Skeletal muscle tissue (tissue), 3 donors: ENCODE measurements at regions not wholly inside any gene's neighbourhood (a gene's known extent, or its start where the extent isn't known, plus 50 kb on each side); places are given as distances from the start of the nearest gene placed in this dataset.

Experiments used
- H3K27ac ChIP-seq: one replicate; pipeline ENCODE4 v1.7.0; 2013; ENCODE audit warnings: mild to moderate bottlenecking, low read depth, low read length, inconsistent platforms
- H3K27me3 ChIP-seq, 3 donors: one replicate each; pipeline ENCODE4 v1.7.0; 2013; ENCODE audit warnings: low read length in 3 of 3; ENCODE audit not compliant: control insufficient read depth in 3 of 3, insufficient read depth in 3 of 3
- H3K36me3 ChIP-seq, 3 donors: one replicate each; pipeline ENCODE4 v1.7.0; 2013; ENCODE audit warnings: low read length in 3 of 3; ENCODE audit not compliant: control insufficient read depth in 3 of 3, insufficient read depth in 3 of 3
- H3K4me1 ChIP-seq, 3 donors: one replicate each; pipeline ENCODE4 v1.7.0; 2013; ENCODE audit warnings: low read length in 3 of 3, mild to moderate bottlenecking in 3 of 3; ENCODE audit not compliant: control insufficient read depth in 3 of 3, insufficient read depth in 3 of 3
- H3K4me3 ChIP-seq, 3 donors: one replicate each; pipeline ENCODE4 v1.7.0; 2013; ENCODE audit warnings: low read length in 3 of 3
- H3K9ac ChIP-seq, 3 donors: one replicate each; pipeline ENCODE4 v1.7.0; 2013; ENCODE audit warnings: low read length in 3 of 3, mild to moderate bottlenecking in 3 of 3, moderate library complexity in 2 of 3, low read depth in 1 of 3
- H3K9me3 ChIP-seq, 3 donors: one replicate each; pipeline ENCODE4 v1.7.0; 2013; ENCODE audit warnings: low read length in 3 of 3; ENCODE audit not compliant: control insufficient read depth in 3 of 3
- donor health status: Osteomylitis.

DNA sequence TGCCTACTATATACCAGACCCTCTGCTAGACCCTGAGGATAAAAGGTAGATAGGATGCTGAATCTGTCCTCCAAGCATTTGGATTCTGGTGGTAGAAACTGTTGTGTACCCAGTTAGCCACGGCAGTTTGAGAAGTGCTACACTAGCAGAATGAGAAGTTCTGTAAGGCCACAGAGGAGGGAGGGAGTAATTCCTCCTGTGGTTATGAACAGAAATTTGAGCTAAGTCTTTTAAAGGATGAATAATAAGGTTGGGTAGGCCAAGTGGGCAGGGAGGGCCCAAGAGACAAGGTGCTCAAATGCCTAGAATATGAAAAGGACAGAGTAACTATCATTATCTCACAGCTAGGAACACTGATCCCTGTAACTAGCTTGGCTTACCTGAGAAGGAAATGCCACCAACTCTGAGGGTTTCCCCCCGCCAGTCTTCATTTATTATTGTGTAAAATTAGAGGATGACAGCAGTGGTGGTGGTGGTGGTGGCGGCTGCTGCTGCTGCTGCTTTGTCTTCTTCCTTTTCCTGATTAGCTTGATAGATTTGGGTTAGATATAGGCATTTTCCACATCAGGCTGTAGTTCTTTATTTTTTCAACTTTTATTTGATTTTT, 243.3 kb downstream of the PRL start:
- Histone ChIP-seq H3K9me3 (no peaks in the 10 kb centered on the region), H3K9ac (no peak overlapping the region), H3K27me3 (no peaks in the 10 kb centered on the region), H3K27ac (no peak overlapping the region), H3K4me3 (no peak overlapping the region), H3K36me3 (no peaks in the 10 kb centered on the region), H3K4me1 (peaks cover 0 to 3% (median 0%) of the 10 kb centered on the region in 3 donors)

DNA sequence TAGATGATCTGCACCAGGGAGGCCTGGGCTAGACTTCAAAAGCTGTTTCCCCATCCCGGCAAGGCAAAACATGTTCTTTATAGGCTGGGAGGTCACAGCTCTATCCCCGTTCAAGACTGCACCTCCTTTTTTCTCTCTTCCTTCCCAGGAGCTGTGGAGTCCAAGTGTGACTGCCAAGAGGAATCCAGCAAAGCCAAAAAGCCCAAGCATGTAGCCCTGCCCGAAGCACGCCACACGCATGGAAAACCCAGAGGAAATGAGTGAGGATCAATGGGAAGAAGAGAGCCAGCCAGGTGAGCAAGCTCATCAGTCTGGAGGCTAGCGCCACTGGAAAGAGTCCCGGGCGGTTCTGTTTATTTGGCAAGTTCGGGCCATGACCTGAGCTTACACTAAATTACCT, 240.4 kb downstream of the PRL start:
- no peak overlapping the region for H3K4me3 ChIP-seq
- peaks cover 0 to 3% (median 0%) of the 10 kb centered on the region in 3 donors for H3K4me1 ChIP-seq
- H3K36me3 ChIP-seq, result no peaks in the 10 kb centered on the region
- no peaks in the 10 kb centered on the region for H3K27me3 ChIP-seq
- no peak overlapping the region for H3K27ac ChIP-seq
- H3K9ac ChIP-seq, result no peak overlapping the region
- no peaks in the 10 kb centered on the region for H3K9me3 ChIP-seq

DNA sequence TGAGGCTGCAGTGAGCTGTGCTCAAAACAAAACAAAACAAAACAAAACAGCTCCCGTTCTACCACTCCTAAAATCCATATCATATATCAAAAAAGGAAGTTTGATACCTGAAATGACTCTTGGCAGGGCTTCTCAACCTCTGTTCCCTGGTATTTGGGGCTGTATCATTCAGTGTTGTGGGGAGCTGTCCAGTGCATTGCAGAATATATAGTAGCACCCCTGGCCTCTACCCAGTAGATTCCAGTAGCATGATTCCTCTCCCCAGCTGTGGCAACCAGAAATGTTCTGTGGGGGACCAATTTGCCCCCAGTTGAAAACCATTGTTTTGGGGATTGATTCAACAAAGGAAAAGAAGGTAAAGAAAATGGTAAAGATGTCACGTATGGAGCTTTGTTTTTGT, 238.9 kb downstream of the PRL start:
- no peaks in the 10 kb centered on the region for H3K27me3 ChIP-seq
- H3K27ac ChIP-seq, result no peak overlapping the region
- H3K36me3 ChIP-seq, result no peaks in the 10 kb centered on the region
- no peaks in the 10 kb centered on the region for H3K9me3 ChIP-seq
- H3K4me3 ChIP-seq, result no peak overlapping the region
- H3K4me1 ChIP-seq, result peaks cover 0 to 3% (median 0%) of the 10 kb centered on the region in 3 donors
- no peak overlapping the region for H3K9ac ChIP-seq

DNA sequence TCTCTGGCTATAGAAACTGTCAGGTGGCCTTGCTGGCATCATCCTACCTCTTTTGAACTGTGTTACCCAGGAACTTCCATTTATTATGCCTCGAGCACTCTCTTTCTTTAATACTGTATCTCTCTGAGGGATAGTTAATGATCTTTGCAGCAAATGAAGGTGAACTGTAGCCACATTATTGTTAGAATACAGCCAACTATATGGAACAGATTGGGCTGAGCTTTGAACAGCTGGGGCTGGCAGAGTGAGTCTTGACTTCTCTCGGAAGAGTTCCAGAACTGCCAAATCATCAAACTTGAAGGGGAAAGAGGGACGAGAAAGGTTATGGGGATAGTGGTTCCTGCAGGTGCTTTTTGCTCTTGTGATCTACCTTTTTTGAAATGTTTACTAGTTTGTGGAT, 237.7 kb downstream of the PRL start:
- Histone ChIP-seq H3K4me1 (peaks cover 0 to 4% (median 3%) of the 10 kb centered on the region in 3 donors), H3K27me3 (no peaks in the 10 kb centered on the region), H3K9me3 (no peaks in the 10 kb centered on the region), H3K4me3 (no peak overlapping the region), H3K27ac (no peak overlapping the region), H3K36me3 (no peaks in the 10 kb centered on the region), H3K9ac (no peak overlapping the region)

DNA sequence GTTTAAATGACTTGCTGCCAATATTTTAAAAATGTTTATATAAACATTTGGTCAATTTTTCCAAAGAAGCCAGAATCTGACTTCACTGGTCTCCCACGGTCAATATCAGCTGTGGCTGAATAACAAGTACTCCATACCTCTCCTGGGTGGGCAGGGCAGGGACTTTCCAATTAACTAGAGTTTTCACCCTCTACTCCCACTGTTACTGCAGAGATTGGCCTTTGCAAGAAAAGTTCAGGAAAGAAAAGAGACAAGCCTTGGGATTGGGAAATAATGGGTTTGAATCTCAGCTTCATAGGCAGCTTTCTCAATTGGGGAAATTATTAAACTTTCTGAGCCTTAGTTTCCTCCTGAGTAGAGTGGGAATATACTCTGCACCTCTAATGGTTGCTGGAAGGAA, 236.9 kb downstream of the PRL start:
- H3K27me3 ChIP-seq, result no peaks in the 10 kb centered on the region
- H3K27ac ChIP-seq, result no peak overlapping the region
- H3K9ac ChIP-seq, result no peak overlapping the region
- no peaks in the 10 kb centered on the region for H3K36me3 ChIP-seq
- peaks cover 0 to 4% (median 3%) of the 10 kb centered on the region in 3 donors for H3K4me1 ChIP-seq
- H3K9me3 ChIP-seq, result no peaks in the 10 kb centered on the region
- H3K4me3 ChIP-seq, result no peak overlapping the region

DNA sequence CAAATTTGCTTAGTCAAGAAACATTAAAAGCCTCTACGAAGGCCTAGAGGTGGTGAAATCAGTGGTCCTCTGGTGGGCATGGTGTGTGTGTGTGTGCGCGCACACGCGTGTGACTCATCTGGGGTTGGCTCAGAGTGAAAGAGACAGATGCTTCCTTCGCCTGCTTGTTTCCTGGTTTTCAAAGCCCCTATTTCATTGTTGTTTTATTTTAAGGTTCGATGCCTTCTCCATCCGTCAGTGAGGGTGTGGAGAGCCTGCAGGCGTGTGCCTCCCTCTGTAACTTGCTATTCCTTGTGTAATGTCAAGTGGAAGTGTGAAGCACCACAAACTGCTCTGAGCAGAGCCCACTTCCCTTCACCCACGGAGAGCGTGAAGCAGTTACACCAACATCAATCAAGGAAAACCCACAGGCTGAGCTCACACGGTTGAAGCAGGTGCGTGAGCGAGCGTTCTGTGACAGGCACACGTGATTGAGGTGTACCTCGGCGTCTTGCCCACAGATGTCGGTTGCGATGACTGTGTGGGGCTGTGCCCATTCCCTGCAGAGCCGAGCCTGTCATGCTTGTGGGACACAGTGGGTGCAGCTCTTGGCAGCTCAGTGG, 233.9 kb downstream of the PRL start:
- Histone ChIP-seq H3K36me3 (no peaks in the 10 kb centered on the region), H3K27me3 (no peaks in the 10 kb centered on the region), H3K9me3 (no peaks in the 10 kb centered on the region), H3K4me1 (peaks cover 0 to 4% (median 0%) of the 10 kb centered on the region in 3 donors), H3K4me3 (no peak overlapping the region), H3K9ac (no peak overlapping the region), H3K27ac (no peak overlapping the region)

DNA sequence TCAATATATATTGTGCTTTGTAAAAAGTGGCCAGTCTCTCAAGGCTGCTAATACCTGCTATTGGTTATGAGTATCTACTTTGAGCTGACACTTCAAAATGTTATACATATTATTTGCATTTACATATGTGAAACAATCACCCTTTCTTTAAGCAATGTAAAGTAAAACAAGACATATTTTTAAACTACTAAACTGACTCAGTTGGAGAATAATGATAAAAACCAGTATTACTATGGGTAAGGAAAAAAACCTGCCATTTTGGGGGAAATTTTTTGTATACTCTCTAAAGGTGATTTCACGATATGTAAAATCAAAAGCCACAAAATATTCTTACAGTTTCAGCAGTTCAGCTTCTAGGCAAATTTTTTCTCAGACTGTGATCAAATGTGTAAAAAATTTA, 232.3 kb downstream of the PRL start:
- H3K36me3 ChIP-seq, result no peaks in the 10 kb centered on the region

DNA sequence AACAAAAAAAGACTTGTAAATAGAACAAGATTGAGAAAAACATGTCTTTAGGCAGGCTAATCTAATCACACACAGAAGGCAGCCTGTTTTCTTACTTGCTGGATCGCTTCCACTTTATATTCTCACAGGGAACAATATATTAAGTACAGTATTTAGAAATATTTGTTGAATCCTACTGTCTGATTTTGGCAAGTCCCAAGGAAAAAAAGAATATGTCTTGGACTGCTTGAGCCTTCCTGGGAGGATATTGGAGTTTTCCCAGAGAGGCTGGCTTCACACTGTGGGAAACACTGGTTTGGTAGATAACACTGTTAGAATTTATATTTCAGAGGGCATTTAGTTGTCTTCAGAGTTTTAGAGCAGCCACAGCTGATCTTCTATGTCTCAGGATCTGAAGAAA, 229.7 kb downstream of the PRL start:
- Histone ChIP-seq H3K9ac (no peak overlapping the region), H3K4me3 (no peak overlapping the region), H3K27me3 (no peaks in the 10 kb centered on the region), H3K9me3 (no peaks in the 10 kb centered on the region), H3K4me1 (peaks cover 5 to 9% (median 6%) of the 10 kb centered on the region in 3 donors), H3K27ac (no peak overlapping the region), H3K36me3 (no peaks in the 10 kb centered on the region)

More for the DNA sequence above, 232.3 kb downstream of the PRL start:
- H3K9ac ChIP-seq, result no peak overlapping the region
- H3K27me3 ChIP-seq, result no peaks in the 10 kb centered on the region
- no peaks in the 10 kb centered on the region for H3K9me3 ChIP-seq
- peaks cover 0 to 4% (median 0%) of the 10 kb centered on the region in 3 donors for H3K4me1 ChIP-seq
- no peak overlapping the region for H3K27ac ChIP-seq
- no peak overlapping the region for H3K4me3 ChIP-seq

DNA sequence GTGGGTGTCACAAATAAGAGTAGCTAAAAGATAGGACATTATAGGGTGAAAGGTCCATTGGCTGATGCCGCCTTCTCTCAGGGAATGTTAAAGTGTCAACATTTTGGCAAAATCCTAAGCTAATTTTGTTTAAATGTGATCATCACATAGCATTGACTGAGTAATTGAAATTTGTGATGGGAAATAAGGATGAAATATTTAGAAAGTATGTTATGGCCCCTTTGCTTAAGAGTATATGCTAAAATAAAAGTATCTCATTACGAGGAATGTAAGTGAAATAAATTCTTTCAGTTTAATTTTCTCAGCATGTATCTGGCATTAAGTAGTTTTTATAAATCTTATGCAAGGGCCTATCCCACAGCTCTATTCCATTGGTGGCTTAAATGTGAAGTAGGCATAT, 229.2 kb downstream of the PRL start:
- H3K27me3 ChIP-seq, result no peaks in the 10 kb centered on the region
- no peak overlapping the region for H3K27ac ChIP-seq
- H3K4me3 ChIP-seq, result no peak overlapping the region
- H3K36me3 ChIP-seq, result no peaks in the 10 kb centered on the region
- peaks cover 5 to 9% (median 6%) of the 10 kb centered on the region in 3 donors for H3K4me1 ChIP-seq
- no peak overlapping the region for H3K9ac ChIP-seq
- no peaks in the 10 kb centered on the region for H3K9me3 ChIP-seq

DNA sequence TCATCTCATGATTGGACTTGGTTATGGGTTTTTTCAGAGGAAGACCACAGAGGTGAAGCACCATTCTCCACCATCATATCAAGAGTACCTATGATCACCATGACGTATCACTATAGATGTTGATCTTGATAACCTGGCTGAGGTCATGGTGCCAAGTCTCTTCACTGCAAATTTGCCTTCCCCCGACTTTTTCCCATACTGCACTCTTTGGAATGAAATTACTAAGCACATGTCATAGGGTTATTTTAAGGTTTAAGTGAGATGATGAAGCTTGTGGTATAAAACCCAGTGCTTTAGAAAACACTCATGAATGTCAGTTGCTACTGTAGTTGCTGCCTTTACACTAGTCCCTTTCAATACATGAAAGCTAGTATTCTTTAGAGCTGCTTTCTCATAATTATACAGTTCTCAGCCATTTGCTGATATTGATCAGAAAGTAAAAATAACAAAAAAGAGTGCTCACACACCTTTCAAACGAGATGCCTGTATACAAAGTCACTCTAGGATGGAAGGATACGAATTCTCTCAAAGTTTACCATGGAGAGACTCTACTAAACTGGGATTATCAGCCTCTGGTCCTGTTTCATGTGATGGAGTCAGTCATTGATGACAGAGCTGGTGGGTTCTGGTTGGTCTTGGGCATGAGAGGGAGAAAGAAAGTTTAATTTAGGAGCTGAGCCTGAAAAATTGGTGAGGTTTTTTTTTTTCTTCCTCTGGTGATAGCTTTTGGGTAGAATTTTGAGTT, 228.1 kb downstream of the PRL start:
- Histone ChIP-seq H3K4me1 (peaks cover 3 to 9% (median 5%) of the 10 kb centered on the region in 3 donors), H3K36me3 (no peaks in the 10 kb centered on the region), H3K27me3 (no peaks in the 10 kb centered on the region), H3K27ac (no peak overlapping the region), H3K9ac (no peak overlapping the region), H3K9me3 (no peaks in the 10 kb centered on the region), H3K4me3 (no peak overlapping the region)
